Activated naive CD8-positive, alpha-beta T cell treated with anti-CD3 and anti-CD28 coated beads, Interleukin-2, amount 50 U/mL, for 24 hours (primary cell): ENCODE measurements at regions not wholly inside any gene's neighbourhood (a gene's known extent, or its start where the extent isn't known, plus 50 kb on each side); places are given as distances from the start of the nearest gene placed in this dataset.
A peak's percentile ranks its signal among the peaks of the same experiment; 100 is the strongest.
"Not testable (repeated sequence)": the region's sequence is repeated elsewhere in the genome, so short reads cannot be mapped to it uniquely, and the experiment has no call there.

Experiments
- ATAC-seq: fragments of 150-1000 bp; cut with Tn5 transposase; one replicate; pipeline ENCODE4 v1.10.0; 2021
- DNase-seq: peaks from one replicate; pipeline ENCODE4 v3.0.0; 2021
- H3K27ac Mint-ChIP-seq: one replicate; pipeline ENCODE4 v1.8.0; 2021; ENCODE audit warnings: mild to moderate bottlenecking, mixed read lengths
- H3K27me3 Mint-ChIP-seq: one replicate; pipeline ENCODE4 v1.8.0; 2021; ENCODE audit warnings: mixed read lengths
- H3K36me3 Mint-ChIP-seq: one replicate; pipeline ENCODE4 v1.8.0; 2021; ENCODE audit warnings: low read depth, mixed read lengths
- H3K4me1 Mint-ChIP-seq: one replicate; pipeline ENCODE4 v1.8.0; 2021; ENCODE audit warnings: mixed read lengths
- H3K4me3 Mint-ChIP-seq: one replicate; pipeline ENCODE4 v1.8.0; 2021; ENCODE audit warnings: mild to moderate bottlenecking, moderate library complexity, mixed read lengths
- H3K9me3 Mint-ChIP-seq: one replicate; pipeline ENCODE4 v1.8.0; 2021; ENCODE audit warnings: mixed read lengths

DNA sequence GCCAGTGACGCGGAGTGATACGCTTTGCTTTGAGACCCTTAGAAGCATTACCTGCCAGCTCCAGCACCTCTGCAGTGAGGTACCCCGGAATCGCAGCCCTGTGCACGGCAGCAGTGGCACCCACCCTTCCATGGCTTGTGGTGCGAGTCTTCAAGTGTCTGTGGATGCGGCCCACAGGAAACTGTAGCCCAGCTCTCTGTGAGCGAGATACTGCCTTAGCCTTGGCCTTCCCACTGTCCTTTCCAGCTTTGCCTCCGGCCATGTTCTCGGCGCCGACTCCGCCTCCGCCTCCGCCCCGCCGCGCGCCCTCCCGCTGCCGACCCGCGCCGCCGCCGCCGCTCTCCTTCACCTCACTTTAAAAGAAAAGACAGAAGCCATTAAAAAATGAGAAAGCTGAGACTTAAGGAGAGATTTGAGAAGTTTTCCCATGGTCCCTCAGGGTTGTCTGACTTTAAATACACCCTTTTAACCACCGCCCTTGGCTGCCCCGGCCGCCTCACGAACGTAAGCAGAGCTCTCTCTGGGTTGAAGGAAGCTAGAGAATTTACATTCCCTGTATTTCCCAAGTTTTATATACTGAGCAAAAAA lies 78.5 kb upstream of the FAM174B start:
- Mint-ChIP-seq H3K4me1 (peaks cover 3% of the 10 kb centered on the region), H3K9me3 (peaks cover 3% of the 10 kb centered on the region), H3K4me3 (peak overlapping the region; percentile 72), H3K36me3 (no peaks in the 10 kb centered on the region), H3K27me3 (peaks cover 3% of the 10 kb centered on the region), H3K27ac (no peak overlapping the region)
- DNase-seq (no peak), ATAC-seq (peak; percentile 49)

DNA sequence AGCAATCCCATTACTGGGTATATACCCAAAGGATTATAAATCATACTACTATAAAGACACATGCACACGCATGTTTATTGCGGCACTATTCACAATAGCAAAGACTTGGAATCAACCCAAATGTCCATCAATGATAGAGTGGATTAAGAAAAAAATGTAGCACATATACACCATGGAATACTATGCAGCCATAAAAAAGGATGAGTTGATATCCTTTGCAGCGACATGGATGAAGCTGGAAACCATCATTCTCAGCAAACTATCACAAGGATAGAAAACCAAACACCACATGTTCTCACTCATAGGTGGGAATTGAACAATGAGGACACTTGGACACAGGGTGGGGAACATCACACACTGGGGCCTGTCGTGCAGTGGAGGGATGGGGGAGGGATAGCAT lies 83.7 kb upstream of the FAM174B start:
- not testable (repeated sequence) for DNase-seq, ATAC-seq, H3K4me1 Mint-ChIP-seq, H3K4me3 Mint-ChIP-seq, H3K27ac Mint-ChIP-seq, H3K9me3 Mint-ChIP-seq, H3K27me3 Mint-ChIP-seq, H3K36me3 Mint-ChIP-seq

DNA sequence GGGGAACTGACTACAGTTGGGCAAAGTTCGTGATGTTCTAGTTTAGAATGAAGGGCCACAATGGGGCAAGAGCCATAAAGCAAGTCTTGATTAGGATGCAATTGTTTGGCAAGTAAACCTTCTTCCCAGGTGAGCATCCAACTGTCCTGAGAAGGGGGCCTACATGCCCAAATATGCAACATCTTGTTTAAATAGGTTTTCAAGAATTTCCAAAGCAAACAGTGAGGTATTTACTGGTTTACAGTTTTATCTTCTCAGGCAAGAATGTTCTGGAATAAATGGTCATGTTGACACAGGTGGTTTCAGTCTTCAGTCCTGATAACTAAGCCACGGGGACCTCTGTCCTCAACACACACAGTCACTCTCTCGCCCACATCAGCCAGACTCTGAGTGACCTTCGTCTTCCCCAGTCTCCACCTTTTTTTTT lies 90.3 kb upstream of the FAM174B start:
- H3K9me3 Mint-ChIP-seq = no peaks in the 10 kb centered on the region
- H3K4me1 Mint-ChIP-seq = no peaks in the 10 kb centered on the region
- DNase-seq = no peak
- no peaks in the 10 kb centered on the region for H3K36me3 Mint-ChIP-seq
- H3K27ac Mint-ChIP-seq = no peak overlapping the region
- no peak overlapping the region for H3K4me3 Mint-ChIP-seq
- ATAC-seq = no peak
- no peaks in the 10 kb centered on the region for H3K27me3 Mint-ChIP-seq

DNA sequence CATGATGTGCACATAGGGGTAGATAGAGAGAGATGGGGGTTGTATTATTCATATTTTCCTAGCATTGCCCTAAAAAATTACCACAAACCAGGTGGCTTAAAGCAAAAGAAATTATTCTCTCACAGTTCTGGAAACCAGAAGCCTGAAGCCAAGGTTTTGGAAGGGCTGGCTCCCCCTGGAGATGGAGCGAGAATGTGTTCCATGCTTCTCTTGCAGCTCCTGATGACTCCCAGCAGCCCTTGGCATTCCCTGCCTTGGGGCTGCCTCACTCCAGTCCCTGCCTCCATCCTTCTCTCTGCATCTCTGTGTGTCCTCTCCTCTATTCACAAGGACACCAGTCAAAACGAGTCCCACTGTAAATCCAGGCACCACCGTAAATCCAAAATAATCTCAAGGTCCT lies 91.5 kb upstream of the FAM174B start:
- H3K27ac Mint-ChIP-seq = no peak overlapping the region
- H3K9me3 Mint-ChIP-seq = no peaks in the 10 kb centered on the region
- no peak for DNase-seq
- ATAC-seq = no peak
- no peaks in the 10 kb centered on the region for H3K4me1 Mint-ChIP-seq
- H3K4me3 Mint-ChIP-seq = no peak overlapping the region
- no peaks in the 10 kb centered on the region for H3K36me3 Mint-ChIP-seq
- no peaks in the 10 kb centered on the region for H3K27me3 Mint-ChIP-seq

DNA sequence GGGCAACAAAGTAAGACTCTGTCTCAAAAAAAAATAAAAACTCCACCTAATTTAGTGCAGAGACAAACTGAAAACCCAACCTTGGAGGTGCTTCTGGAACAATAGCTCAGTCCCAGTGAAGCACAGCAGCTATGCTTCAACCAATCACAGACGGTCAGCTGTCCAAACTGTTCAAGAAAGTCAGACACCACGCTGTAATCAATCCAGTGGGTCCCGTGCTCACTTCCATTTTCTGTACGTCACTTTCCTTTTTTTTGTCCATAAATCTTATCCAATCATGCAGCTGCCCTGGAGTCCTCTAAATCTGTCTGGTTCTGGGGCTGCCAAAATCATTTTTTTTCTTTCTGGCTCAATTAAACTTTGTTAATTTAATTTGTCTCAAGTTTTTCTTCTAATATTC lies 93.6 kb upstream of the FAM174B start:
- Mint-ChIP-seq H3K27me3 (no peaks in the 10 kb centered on the region), H3K4me3 (no peak overlapping the region), H3K27ac (no peak overlapping the region), H3K9me3 (no peaks in the 10 kb centered on the region), H3K36me3 (no peaks in the 10 kb centered on the region), H3K4me1 (no peaks in the 10 kb centered on the region)
- ATAC-seq (no peak), DNase-seq (no peak)

DNA sequence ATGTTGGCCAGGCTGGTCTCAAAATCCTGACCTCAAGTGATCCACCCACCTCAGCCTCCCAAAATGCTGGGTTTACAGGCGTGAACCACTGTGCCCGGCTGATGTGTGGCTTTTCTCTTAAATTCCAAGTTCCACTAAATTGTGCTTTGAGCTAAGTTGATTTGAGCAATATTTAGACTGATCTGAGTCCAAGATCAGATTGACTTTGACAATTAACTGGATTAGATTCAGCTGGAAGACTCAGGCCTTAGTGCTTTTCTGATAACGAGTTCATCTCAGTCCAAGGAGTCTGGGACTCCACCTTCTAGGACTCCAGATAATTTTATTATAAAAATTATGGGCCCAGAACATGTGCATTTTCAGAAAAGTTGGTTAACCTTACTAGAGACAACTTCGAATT lies 94.4 kb upstream of the FAM174B start:
- Mint-ChIP-seq H3K36me3 (no peaks in the 10 kb centered on the region), H3K4me3 (no peak overlapping the region), H3K4me1 (no peaks in the 10 kb centered on the region), H3K9me3 (no peaks in the 10 kb centered on the region), H3K27ac (no peak overlapping the region), H3K27me3 (no peaks in the 10 kb centered on the region)
- DNase-seq (no peak), ATAC-seq (no peak)

DNA sequence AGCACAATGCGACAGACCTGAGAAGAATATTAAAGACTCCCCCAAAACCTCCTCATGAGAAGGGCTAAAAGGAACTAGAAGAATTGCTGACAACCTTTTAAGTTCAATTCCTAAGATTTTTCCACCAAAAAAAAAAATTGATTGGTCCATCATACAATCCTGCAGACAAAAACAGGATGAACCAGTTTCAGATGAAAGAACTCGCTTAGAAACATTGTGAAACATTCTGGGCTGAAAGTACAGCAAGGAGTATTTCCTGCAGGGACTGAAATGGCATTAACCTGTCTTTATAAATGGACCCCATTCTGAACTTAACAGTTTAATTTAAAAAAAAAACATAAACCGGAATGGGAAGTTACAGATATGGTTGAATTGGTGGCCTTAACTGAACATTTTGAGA lies 96.0 kb upstream of the FAM174B start:
- Mint-ChIP-seq H3K36me3 (no peaks in the 10 kb centered on the region), H3K4me3 (no peak overlapping the region), H3K9me3 (no peaks in the 10 kb centered on the region), H3K27me3 (no peaks in the 10 kb centered on the region), H3K4me1 (no peaks in the 10 kb centered on the region), H3K27ac (no peak overlapping the region)
- no peak for DNase-seq
- no peak for ATAC-seq

DNA sequence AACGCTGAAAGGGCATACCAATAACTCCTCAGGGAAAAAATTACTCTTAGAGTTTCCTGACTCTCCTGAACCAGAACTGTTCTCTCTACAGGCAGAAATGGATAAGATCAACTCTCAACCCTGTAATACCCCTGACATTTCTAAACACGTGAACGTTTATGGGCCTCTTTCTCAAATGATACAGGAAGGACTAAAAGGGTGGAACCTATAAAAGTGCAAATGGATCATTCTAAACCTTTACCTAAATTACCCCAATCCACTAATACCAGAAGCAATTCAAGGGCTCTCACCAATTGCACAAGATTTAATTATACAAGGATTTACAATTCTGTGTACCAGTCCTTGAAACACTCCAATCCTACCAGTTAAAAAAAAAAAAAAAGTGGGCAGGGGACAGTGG lies 98.0 kb upstream of the FAM174B start:
- Mint-ChIP-seq H3K27ac (no peak overlapping the region), H3K4me1 (no peaks in the 10 kb centered on the region), H3K27me3 (no peaks in the 10 kb centered on the region), H3K36me3 (no peaks in the 10 kb centered on the region), H3K9me3 (no peaks in the 10 kb centered on the region), H3K4me3 (no peak overlapping the region)
- ATAC-seq (no peak), DNase-seq (no peak)

DNA sequence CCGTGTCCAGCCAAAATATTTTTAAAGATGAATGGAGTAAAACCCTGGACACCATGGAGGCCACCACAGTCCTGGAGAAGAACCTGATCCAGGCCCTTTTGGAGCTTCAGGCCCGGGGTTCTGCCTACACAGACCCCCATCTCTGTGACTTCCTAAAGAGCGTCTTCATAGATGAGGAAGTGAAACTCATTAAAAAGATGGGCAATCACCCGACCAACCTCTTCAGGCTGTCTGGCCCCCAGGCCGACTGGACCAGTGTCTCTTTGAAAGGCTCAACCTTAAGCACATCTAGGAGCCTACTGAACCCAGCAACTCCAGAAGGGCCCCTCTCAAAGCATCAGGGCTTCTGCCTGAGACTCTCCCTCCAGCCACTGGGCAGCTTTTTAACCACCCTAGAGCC lies 107.9 kb upstream of the FAM174B start:
- H3K4me3 Mint-ChIP-seq = no peak overlapping the region
- DNase-seq (no peak), ATAC-seq (no peak)
- no peaks in the 10 kb centered on the region for H3K4me1 Mint-ChIP-seq
- H3K9me3 Mint-ChIP-seq = no peaks in the 10 kb centered on the region
- H3K27ac Mint-ChIP-seq = no peak overlapping the region
- no peaks in the 10 kb centered on the region for H3K36me3 Mint-ChIP-seq
- H3K27me3 Mint-ChIP-seq = no peaks in the 10 kb centered on the region

DNA sequence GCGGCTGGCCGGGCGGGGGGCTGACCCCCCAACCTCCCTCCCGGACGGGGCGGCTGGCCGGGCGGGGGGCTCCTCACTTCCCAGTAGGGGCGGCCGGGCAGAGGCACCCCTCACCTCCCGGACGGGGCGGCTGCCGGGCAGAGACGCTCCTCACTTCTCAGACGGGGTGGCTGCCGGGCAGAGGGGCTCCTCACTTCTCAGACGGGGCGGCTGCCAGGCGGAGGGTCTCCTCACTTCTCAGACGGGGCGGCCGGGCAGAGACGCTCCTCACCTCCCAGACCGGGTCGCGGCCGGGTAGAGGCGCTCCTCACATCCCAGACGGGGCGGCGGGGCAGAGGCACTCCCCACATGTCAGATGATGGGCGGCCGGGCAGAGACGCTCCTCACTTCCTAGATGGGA lies 112.6 kb upstream of the FAM174B start:
- ATAC-seq, H3K9me3 Mint-ChIP-seq, H3K27me3 Mint-ChIP-seq, H3K27ac Mint-ChIP-seq, H3K4me1 Mint-ChIP-seq, H3K36me3 Mint-ChIP-seq, H3K4me3 Mint-ChIP-seq, DNase-seq: not testable (repeated sequence)

DNA sequence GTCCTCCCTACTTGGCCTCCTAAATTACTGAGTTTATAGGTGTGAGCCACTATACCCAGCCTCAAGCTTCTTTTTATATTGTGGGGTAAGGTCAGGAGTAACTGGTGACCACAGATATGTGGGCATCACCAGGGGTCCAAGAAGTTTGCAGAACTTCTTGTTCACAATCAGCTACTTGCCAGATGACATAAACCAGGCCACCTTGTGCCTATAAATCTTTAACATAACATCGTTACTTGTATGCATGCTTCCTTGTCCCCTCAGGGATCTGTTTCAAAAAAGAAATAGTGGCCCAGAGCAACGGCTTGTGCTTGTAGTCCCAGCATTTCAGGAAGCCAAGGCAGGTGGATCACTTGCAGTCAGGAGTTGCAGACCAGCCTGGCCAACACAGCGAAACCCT lies 115.1 kb upstream of the FAM174B start:
- no peak for ATAC-seq
- H3K4me1 Mint-ChIP-seq = no peaks in the 10 kb centered on the region
- H3K36me3 Mint-ChIP-seq = no peaks in the 10 kb centered on the region
- no peaks in the 10 kb centered on the region for H3K27me3 Mint-ChIP-seq
- no peak for DNase-seq
- no peak overlapping the region for H3K4me3 Mint-ChIP-seq
- H3K9me3 Mint-ChIP-seq = no peaks in the 10 kb centered on the region
- H3K27ac Mint-ChIP-seq = no peak overlapping the region

DNA sequence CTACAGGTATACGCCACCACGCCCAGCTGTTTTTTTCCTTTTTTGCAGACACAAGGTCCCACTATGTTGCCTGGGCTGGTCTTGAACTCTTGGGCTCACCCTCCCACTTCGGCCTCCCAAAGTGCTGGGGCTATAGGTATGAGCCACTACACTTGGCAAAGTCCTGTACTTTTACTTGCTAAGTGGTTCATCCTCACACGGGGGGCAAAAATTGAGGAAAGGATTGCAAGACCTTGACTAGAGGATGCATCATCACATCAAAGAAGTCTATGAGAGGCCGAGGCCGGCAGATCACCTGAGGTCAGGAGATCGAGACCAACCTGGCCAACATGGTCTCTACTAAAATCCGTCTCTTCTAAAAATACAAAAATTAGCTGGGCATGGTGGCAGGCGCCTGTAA lies 116.5 kb upstream of the FAM174B start:
- DNase-seq = no peak
- Mint-ChIP-seq H3K27me3 (no peaks in the 10 kb centered on the region), H3K4me3 (no peak overlapping the region), H3K4me1 (no peaks in the 10 kb centered on the region), H3K36me3 (no peaks in the 10 kb centered on the region), H3K9me3 (no peaks in the 10 kb centered on the region), H3K27ac (no peak overlapping the region)
- no peak for ATAC-seq

DNA sequence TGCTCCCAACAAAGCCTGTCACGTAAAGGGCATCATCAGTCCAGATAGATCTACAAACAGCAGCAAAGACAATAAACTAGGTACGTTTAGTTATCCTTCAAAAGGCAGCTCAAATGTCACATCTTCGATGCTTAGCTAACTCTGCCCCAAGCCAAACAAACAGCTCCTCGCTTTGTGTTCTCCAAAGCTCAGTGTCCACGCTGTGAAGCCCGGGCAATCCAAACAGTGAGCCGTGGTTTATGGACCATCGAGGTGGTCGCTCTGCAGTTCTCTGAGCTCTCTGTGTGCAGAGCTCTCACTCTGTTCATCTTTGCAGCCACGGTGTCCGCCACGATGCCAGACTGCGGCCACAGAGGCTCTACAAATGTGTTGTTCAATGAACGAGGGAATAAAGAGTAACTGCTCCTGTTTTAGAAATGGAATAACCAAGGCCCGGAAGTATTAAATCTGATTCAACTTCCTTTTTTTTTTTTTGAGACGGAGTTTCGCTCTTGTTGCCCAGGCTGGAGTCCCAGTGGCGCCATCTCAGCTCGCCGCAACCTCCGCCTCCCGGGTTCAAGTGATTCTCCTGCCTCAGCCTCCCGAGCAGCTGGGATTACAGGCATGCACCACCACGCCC lies 117.2 kb upstream of the FAM174B start:
- Mint-ChIP-seq H3K27ac (no peak overlapping the region), H3K27me3 (no peaks in the 10 kb centered on the region), H3K4me1 (no peaks in the 10 kb centered on the region), H3K36me3 (no peaks in the 10 kb centered on the region), H3K4me3 (no peak overlapping the region), H3K9me3 (no peaks in the 10 kb centered on the region)
- ATAC-seq (no peak), DNase-seq (no peak)

DNA sequence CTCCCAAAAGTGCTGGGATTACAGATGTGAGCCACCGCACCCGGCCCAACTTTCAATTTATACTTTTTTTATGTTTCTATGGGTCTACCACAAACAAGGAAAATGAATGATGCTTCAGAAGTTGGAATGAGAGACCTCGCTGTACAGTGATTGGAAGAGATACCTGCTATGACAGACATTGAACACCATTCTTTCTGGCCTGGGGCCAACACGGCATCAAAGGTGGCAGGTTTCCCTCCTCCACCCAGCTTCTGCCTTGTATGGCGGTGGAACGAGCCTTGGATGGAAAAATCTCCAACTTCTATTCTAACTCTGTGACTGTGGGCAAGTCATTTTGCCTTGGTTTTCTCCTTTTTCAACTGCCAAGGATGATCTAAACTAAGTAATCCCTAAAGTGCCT lies 117.8 kb upstream of the FAM174B start:
- ATAC-seq (no peak), DNase-seq (no peak)
- Mint-ChIP-seq H3K9me3 (no peaks in the 10 kb centered on the region), H3K27me3 (no peaks in the 10 kb centered on the region), H3K4me3 (no peak overlapping the region), H3K36me3 (no peaks in the 10 kb centered on the region), H3K27ac (no peak overlapping the region), H3K4me1 (no peaks in the 10 kb centered on the region)

DNA sequence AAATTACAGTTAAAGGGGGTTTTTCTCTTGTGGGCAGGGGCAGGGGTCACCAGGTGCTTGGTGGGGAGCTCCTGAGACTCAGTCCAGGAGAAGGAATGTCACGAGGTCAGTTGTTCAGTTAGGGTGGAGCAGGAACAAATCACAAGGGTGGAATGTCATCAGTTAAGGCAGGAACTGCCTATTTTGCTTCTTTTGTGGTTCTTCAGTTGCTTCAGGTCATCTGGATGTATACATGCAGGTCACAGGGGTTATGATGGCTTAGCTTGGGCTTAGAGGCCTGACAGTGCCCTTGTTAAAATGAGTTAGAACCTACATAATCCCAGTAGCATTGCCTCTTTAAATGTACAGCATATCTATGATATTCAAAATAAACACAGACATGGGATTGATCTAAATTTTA lies 120.2 kb upstream of the CHD2 start:
- Mint-ChIP-seq H3K9me3 (peaks cover 6% of the 10 kb centered on the region), H3K4me3 (no peak overlapping the region), H3K27me3 (no peaks in the 10 kb centered on the region), H3K4me1 (no peaks in the 10 kb centered on the region), H3K36me3 (peaks cover 7% of the 10 kb centered on the region), H3K27ac (no peak overlapping the region)
- DNase-seq (no peak), ATAC-seq (no peak)

DNA sequence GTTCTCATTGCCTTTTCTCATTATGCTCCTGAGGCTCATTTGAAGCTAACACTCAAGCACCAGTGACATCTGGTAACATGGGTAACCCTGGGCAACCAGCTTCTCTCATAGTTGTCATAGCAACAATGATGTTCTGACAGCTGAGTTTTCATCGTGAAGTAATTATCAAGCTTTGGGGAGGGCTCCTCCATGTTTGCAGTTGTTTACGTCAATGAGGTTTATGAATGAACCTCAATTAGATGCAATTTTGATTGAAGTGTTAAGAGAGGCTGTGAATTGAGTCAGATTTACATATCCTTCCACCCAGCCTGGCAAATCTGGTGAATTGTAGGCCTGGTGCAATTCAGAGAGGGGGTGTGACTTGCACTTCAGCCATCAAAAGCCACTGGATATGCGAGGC lies 119.3 kb upstream of the CHD2 start:
- Mint-ChIP-seq H3K4me1 (no peaks in the 10 kb centered on the region), H3K36me3 (peaks cover 7% of the 10 kb centered on the region), H3K27me3 (no peaks in the 10 kb centered on the region), H3K27ac (no peak overlapping the region), H3K4me3 (no peak overlapping the region), H3K9me3 (peaks cover 6% of the 10 kb centered on the region)
- no peak for DNase-seq
- no peak for ATAC-seq
